HepG2 (cell line): ENCODE measurements at regions not wholly inside any gene's neighbourhood (a gene's known extent, or its start where the extent isn't known, plus 50 kb on each side); places are given as distances from the start of the nearest gene placed in this dataset.

ENCODE experiments used
- PRDM10 ChIP-seq: sonication (generic); formaldehyde crosslinking; IDR thresholded peaks from 2 replicates; pipeline ENCODE4 v1.4.0; 2020; ENCODE audit warnings: low read depth, missing genetic modification reagents
- TF ChIP-seq, protein P1 (sequence below): sonication (generic); formaldehyde crosslinking; IDR thresholded peaks from 2 replicates; pipeline ENCODE4 v1.4.0; 2020; ENCODE audit warnings: missing genetic modification reagents

DNA sequence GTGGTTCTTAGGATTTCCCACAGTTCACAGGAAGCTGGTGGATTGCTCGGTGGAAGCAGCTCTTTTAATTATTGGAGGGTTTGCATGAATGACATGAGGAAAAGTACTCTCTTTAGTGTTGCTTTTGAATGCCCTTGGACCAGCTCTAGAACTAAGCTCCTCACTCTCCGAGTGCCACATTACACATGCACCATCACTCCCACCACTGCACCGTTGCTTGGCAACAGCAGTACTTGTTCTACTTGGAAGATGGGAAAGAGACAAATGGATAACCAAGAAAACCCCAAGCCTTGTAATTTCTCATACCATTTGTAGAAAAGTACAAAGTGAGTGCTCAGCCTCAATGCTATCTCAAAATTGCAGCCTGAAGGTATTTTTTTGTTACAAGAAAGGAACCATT lies 620.2 kb upstream of the BOD1L1 start:
- TF ChIP-seq, protein P1, sequence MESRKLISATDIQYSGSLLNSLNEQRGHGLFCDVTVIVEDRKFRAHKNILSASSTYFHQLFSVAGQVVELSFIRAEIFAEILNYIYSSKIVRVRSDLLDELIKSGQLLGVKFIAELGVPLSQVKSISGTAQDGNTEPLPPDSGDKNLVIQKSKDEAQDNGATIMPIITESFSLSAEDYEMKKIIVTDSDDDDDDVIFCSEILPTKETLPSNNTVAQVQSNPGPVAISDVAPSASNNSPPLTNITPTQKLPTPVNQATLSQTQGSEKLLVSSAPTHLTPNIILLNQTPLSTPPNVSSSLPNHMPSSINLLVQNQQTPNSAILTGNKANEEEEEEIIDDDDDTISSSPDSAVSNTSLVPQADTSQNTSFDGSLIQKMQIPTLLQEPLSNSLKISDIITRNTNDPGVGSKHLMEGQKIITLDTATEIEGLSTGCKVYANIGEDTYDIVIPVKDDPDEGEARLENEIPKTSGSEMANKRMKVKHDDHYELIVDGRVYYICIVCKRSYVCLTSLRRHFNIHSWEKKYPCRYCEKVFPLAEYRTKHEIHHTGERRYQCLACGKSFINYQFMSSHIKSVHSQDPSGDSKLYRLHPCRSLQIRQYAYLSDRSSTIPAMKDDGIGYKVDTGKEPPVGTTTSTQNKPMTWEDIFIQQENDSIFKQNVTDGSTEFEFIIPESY (CRISPR knock-in tag), result no peak
- TF ChIP-seq PRDM10 (CRISPR knock-in tag), result no peak
